ENCODE measurements at regions not wholly inside any gene's neighbourhood (a gene's known extent, or its start where the extent isn't known, plus 50 kb on each side); places are given as distances from the start of the nearest gene placed in this dataset.

DNA sequence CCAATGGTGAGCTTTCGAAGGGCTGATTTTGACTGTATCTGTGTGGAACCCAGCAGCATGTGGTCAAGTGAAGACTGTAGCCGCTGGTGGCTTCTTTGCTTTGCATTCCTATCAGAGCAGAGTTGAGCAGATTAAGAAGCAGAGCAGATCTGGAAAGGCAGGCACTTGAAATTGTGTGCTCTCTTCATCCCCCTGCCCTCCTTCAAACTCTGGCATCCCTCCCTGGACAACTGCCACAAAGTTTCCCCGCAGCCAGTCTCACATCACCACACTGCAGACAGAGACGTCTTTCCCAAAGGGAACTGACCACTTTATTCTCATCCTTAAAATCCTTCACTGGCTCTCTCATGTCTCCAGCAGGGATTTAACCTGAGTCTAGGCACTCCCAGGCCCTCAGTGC, 237.1 kb upstream of the DYNLRB2 start:
- TF ChIP-seq CTCF (conservative IDR thresholded peaks at IDR 0.05; ENCODE audit: low read depth, low read length), result no peak
- TF ChIP-seq EZH2 (IDR thresholded peaks at IDR 0.05; ENCODE audit: borderline replicate concordance, low read depth, low read length, poor library complexity, severe bottlenecking), result no peak
